ENCODE measurements at regions not wholly inside any gene's neighbourhood (a gene's known extent, or its start where the extent isn't known, plus 50 kb on each side); places are given as distances from the start of the nearest gene placed in this dataset.
"Not testable (repeated sequence)": the region's sequence is repeated elsewhere in the genome, so short reads cannot be mapped to it uniquely, and the experiment has no call there.

DNA sequence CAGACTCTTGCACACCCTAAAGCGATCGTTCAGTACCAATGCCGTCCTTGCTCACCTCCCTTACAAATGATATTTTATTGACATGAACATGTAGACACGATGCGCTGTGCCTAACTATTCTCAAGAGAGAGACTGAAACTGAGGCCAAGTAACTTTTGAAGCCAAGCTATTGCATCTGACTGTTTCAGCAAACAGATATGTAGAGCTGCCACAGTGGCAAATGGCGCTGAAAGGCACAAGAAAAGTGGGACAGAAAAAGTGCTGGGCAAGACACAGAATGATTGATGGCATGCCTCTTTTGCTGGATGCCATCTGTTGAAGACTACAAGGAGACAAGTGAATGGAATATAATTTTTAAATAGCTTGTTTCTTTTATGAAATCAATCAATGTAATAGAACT, 1157.2 kb upstream of the ADGRL4 start:
- no peak for DNase-seq

GRCh38 chr1:80158771-80159170, 1152.2 kb upstream of the ADGRL4 start:
- DNase-seq = no peak

DNA sequence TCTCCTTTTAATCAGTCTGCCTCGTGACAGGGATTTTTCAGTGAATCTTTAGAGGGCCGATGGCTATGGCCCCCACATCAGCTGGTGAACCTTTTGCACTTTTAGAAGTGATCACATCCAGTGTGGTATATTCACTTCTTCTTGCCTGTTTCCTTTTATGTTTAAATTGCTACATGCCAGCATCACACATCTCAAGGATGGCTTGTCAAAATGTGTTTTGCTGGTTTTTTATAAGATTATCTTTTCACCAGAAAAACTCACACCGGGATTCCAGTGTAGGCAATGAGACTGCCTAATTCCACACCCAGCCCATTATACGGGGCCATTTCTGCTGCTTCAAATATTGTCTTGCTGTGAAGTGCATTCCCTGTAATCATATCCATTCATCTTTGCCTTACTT, 1151.7 kb upstream of the ADGRL4 start:
- DNase-seq = no peak

GRCh38 chr1:80155371-80155770, 1148.8 kb upstream of the ADGRL4 start:
- DNase-seq = no peak

- no peak for DNase-seq
Observed at GRCh38 chr1:80154176-80154575, 1147.6 kb upstream of the ADGRL4 start.

DNA sequence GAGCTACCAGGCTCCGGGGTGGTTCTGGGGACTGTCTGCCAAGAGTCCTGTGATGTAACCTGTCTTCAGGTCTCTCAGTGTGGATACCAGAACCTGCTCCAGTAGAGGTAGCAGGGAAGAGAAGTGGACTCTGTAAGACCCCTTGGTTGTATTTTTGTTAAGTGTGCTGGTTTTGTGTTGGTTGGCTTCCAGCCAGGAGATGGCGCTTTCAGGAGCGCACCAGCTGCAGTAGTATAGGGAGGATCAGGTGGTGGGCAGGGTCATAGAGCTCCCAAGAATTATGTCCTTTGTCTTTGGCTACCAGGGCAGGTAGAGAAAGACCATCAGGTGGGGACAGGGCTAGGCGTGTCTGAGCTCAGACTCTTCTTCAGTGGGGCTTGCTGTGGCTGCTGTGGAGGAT, 1147.2 kb upstream of the ADGRL4 start:
- DNase-seq = no peak

DNA sequence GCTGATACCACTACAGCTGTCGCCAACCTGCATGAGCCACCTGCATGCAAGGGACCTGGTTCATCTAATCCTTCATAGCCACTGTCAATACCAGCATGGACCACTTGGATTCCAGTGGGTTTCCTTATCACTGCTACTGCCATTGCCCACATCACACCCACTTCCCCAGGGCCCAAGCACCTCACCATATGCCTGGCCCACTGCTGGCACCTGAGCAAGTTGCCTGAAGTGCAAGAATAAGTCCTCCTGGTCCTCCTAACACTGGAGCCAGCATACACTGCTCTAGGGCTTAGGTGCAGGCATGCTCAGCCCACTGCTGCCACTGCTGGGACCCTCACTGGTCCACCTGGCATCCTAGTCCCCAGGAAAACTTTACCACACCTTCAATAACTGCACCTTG, 1136.8 kb upstream of the ADGRL4 start:
- DNase-seq = no peak

- not testable (repeated sequence) for DNase-seq
Observed at GRCh38 chr1:80137946-80138602, 1131.5 kb upstream of the ADGRL4 start.

GRCh38 chr1:80113168-80114038, 1106.9 kb upstream of the ADGRL4 start:
- no peak for DNase-seq

DNA sequence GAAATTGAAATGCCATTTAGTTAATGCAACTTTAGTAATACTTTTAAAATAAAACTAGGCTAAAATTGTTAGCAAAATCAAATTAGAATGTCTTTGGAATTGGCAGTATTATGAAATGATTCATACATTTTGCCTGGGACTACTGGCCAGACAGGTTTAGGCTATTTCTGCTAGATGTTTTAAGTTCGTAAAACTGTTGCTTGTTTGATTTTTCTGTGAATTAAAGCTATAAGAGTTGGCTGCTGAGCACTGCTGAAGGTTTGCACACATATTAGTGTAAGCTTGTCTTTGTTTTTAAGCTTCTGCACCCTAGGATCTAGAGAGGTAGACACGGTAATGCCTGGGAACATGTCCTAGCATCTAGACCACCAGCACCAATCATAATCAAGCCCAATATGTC, 1094.6 kb upstream of the ADGRL4 start:
- DNase-seq = no peak

GRCh38 chr1:80099713-80100112, 1093.2 kb upstream of the ADGRL4 start:
- no peak for DNase-seq

GRCh38 chr1:80085067-80085466, 1078.5 kb upstream of the ADGRL4 start:
- no peak for DNase-seq

GRCh38 chr1:80083892-80084291, 1077.4 kb upstream of the ADGRL4 start:
- DNase-seq = no peak

DNA sequence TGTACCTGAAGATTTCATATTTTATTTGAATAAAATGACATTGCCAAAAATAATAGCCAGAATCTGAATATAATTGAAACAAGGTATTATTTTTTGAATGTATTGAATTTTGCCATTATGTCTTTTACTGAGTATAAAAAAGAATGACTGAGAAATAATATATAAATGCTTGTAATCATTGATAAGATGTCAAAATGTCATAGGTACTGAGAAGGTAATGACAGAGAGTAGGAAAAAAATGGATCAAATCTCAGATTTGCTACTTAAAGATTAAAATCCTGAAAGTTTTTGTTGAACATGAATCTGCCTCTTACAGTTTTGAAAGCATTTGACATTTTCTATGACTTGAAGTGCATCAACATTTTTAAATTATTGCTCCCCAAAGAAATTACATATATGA, 1069.9 kb upstream of the ADGRL4 start:
- DNase-seq = no peak

GRCh38 chr1:80075351-80075750, 1068.8 kb upstream of the ADGRL4 start:
- DNase-seq = no peak

GRCh38 chr1:80072563-80072962, 1066.0 kb upstream of the ADGRL4 start:
- DNase-seq = no peak

DNA sequence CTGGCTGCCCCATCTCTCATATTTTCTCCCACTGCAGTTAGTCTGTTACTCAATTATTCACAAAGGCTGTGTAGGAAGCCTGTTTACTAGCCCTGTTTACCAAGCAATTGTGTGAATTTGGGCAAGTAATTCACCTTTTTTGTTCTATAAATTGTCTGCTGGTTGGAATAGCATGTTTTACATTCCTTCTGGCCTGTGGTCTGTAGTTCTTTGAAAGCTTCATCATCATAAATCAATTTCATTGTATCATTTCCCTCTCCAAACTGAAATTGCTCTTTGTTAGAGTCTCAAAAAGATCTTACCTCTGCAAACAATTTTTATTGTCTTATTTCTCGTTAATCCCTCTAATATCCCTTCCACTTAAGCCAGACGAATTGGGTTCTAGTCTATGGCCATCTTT, 1059.5 kb upstream of the ADGRL4 start:
- DNase-seq = no peak

GRCh38 chr1:80064524-80064923, 1058.0 kb upstream of the ADGRL4 start:
- no peak for DNase-seq

DNA sequence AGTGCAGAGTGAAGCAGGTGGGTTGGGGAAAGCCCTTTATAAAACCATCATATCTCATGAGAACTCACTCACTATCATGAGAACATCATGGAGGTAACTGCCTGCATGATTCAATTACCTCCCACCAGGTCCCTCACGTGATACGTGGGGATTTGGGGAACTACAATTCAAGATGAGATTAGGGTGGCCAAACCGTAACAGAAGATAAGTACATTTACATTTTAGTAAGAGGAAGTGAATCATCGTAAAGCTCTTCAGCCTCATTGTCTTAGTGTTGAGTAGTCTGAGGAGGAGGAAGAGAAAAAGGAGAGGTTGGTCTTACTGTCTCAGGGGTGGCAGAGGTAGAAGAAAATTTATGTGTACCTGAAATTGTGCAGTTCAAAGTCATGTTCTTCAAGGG, 1053.4 kb upstream of the ADGRL4 start:
- DNase-seq = no peak

DNA sequence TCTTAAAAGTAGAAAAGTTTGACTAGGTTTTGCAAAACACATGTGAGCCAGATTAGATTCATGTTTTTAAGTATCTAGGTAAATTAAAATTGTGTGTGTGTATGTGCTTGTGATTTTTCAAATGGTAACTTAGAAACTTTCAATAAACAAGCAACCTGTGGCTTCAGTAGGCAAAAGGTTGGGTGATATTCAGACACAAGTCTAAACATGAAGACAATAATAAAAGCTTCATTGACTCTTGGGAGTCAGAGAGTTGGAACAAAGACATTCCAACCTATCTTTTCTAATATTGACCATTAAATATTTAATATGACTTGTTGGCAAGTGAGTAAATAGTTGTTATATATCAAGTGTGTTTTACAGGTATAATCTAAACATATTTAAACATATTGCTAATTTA, 1049.6 kb upstream of the ADGRL4 start:
- no peak for DNase-seq

- DNase-seq = no peak
Observed at GRCh38 chr1:80054129-80054528, 1047.6 kb upstream of the ADGRL4 start.

DNA sequence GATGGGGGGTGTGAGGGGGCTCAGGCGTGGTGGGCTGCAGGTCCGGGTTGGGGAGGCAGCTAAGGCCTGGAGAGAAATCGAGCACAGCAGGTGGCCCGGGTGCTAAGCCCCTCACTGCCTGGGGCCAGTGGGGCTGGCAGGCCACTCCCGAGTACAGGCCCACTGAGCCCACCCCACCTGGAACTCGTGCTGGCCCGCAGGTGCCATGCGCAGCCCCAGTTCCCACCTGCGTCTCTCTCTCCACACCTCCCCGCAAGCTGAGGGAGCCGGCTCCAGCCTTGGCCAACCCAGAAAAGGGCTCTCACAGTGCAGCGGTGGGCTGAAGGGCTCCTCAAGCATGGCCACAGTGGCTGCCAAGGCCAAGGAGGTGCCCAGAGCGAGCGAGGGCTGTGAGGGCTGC, 1047.1 kb upstream of the ADGRL4 start:
- DNase-seq = no peak

DNA sequence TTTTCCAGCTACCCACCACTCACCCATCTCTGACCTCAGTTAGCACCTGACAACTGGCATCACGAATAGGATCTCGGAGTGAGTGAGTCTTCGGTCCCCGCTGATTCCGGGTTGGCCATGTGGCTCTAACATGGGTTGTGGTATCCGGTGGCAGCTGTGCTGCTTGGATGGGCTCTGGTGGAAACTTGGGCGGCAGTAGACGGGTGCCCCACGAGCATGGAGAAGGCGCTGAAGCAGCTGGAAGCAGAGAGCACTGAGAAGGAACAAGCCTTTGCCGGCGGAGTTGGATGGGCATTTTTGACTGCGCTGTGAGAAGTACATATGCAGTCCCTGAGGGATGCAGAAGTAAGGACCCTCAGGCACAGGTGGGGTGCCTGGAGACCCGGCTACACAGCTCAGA, 1044.0 kb upstream of the ADGRL4 start:
- no peak for DNase-seq

DNA sequence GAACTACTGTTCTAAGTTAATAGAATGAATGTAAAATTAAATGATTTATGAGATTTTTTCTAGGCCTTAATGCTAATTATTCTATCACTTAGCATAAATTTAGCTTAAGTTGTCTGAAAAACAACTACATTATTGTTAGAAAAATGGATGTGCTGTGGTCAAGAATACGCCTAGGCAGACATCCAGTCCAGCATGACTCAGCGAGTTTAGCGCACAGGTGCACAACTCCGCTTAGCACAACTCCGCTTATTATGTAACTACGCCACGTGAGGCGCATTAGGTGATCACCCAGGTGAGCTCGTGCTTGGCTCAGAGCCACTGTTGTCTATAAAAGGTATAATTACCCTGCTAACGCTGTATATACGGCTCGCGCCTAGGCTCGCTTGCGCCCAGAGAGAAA, 1043.6 kb upstream of the ADGRL4 start:
- DNase-seq = no peak

All from left kidney (tissue), 1 donor.